ENCODE measurements at regions not wholly inside any gene's neighbourhood (a gene's known extent, or its start where the extent isn't known, plus 50 kb on each side); places are given as distances from the start of the nearest gene placed in this dataset.
"Not testable (repeated sequence)": the region's sequence is repeated elsewhere in the genome, so short reads cannot be mapped to it uniquely, and the experiment has no call there.

GRCh38 chr1:168490306-168490705 lies 53.5 kb downstream of the XCL2 start:
- DNase-seq (ENCODE audit: low read depth in 4 of 4, low spot score in 1 of 4): no peak

- no peak for DNase-seq (ENCODE audit: low read depth in 4 of 4, low spot score in 1 of 4)
These were observed 55.7 kb downstream of the XCL2 start for GRCh38 chr1:168488138-168488537.

- DNase-seq (ENCODE audit: low read depth in 4 of 4, low spot score in 1 of 4): not testable (repeated sequence)
These were observed 57.0 kb downstream of the XCL2 start for GRCh38 chr1:168486820-168487219.

- DNase-seq (ENCODE audit: low read depth in 4 of 4, low spot score in 1 of 4): no peak
These were observed 58.7 kb downstream of the XCL2 start for GRCh38 chr1:168485048-168485447.

DNA sequence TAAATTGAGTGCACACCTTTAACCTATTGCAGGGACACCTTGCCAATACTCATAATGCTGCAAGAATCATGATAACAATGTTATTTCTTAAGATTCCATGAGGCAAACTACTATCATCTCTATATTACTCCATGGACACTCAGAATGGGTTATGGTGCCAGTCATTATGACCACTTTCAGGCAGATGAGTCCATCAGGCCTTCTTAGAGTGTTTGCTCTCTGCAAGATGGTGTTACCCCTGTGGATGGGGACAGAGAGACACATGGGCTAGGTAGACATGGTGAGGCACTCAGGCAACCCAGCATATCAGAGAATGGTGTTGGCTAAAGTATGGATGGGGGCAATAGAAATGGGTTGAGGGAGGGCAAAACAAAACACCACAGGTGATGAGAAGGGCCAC lies 59.7 kb downstream of the XCL2 start:
- no peak for DNase-seq (ENCODE audit: low read depth in 4 of 4, low spot score in 1 of 4)

- no peak for DNase-seq (ENCODE audit: low read depth in 4 of 4, low spot score in 1 of 4)
These were observed 60.3 kb downstream of the XCL2 start for GRCh38 chr1:168483539-168483938.

- DNase-seq (ENCODE audit: low read depth in 4 of 4, low spot score in 1 of 4): no peak
These were observed 61.7 kb downstream of the XCL2 start for GRCh38 chr1:168482106-168482505.

- no peak for DNase-seq (ENCODE audit: low read depth in 4 of 4, low spot score in 1 of 4)
These were observed 62.2 kb downstream of the XCL2 start for GRCh38 chr1:168481586-168481985.

GRCh38 chr1:168480997-168481396 lies 62.8 kb downstream of the XCL2 start:
- DNase-seq (ENCODE audit: low read depth in 4 of 4, low spot score in 1 of 4): no peak

- no peak for DNase-seq (ENCODE audit: low read depth in 4 of 4, low spot score in 1 of 4)
These were observed 66.0 kb downstream of the XCL2 start for GRCh38 chr1:168477792-168478191.

GRCh38 chr1:168476588-168477385 lies 67.0 kb downstream of the XCL2 start:
- DNase-seq (ENCODE audit: low read depth in 4 of 4, low spot score in 1 of 4): no peak

- DNase-seq (ENCODE audit: low read depth in 4 of 4, low spot score in 1 of 4): no peak
These were observed 69.5 kb downstream of the XCL2 start for GRCh38 chr1:168474322-168474721.

DNA sequence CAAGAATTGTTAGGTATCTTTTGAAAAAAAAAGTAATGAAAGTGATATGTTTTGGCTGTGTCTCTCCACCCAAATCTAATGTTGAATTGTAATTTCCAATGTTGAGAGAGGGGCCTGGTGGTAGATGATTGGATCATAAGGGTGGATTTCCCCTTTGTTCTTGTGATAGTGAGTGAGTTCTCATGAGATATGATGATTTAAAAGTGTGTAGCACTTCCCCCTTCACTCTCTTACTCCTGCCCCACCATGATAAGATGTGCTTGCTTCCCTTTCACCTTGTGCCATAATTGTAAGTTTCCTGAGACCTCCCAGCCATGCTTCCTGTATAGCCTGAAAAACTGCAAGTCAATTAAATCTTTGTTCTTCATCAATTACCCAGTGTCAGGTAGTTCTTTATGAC lies 70.7 kb downstream of the XCL2 start:
- no peak for DNase-seq (ENCODE audit: low read depth in 4 of 4, low spot score in 1 of 4)

- no peak for DNase-seq (ENCODE audit: low read depth in 4 of 4, low spot score in 1 of 4)
These were observed 71.6 kb downstream of the XCL2 start for GRCh38 chr1:168472223-168472622.

- DNase-seq (ENCODE audit: low read depth in 4 of 4, low spot score in 1 of 4): no peak
These were observed 72.8 kb downstream of the XCL2 start for GRCh38 chr1:168470901-168471431.

DNA sequence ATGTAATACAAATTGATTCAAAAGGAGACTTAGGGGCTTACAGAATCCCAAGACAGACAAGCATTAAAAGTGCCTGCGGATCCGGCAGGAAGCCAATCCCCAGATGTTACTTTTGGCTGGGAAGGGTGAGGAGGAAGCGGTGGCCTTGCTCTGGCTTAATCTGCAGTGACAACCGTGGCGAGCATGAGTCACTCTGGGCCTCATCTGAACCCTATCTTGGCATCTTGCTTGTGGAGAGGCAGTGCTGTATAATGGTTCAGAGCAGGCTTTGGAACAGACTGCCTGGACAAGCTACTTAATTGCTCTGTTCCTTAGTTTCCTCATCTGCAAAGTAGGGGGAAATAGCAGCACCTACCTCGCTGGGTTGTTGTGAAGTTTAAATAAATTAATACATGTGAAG lies 74.1 kb downstream of the XCL2 start:
- DNase-seq (ENCODE audit: low read depth in 4 of 4, low spot score in 1 of 4): no peak

DNA sequence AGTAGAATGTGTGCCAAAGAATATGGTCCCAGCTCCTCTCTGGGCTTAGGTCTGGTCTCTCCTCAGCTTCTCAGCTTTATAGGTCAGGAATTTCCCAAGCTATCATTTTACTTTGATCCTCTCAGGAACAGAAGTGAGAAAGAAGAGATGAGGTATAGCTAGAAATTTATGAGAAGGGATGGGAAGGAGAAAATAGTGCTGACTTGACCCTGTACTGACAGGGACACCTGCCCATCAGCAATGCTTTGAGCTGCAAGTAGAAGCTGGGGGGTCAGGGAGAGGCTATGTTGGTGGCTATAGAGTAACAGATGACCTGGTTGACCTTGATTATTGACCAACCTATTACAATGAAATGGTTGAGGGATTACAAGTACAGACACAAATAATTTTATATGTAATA lies 75.0 kb downstream of the XCL2 start:
- no peak for DNase-seq (ENCODE audit: low read depth in 4 of 4, low spot score in 1 of 4)

DNA sequence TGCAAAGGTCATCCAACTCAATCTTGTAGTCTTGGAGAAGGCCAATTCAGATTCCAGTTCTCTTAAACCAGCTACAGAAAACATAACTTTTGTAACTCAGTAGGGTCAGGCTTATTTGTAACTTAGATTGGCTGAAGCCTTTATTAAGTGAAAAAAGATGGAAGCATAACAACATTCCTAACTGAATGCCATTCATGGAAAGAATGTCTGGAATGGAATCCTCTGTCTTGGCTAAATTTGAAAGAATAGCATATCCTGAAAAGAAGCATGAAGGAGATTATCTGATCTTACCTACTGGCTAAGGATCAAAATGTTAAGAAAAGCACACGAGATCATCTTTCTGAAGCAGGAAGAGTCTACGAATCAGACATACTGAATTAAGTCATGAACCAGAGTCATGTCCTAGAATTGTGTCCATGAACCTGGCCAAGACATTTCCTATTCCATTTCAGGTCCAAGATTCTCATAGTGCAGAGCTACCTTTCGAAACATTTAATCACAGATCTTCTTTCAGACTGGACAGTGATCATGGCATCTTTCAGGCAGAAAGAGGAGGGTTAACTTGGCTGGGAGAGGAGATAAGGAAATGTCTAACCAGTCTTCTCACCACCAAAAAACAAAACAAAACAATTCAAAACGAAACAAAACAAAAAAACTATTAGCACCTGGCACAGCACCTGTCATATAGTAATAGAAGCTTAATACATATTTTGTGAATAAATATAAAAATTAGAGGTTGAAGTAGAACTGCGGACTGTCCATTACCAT lies 75.6 kb downstream of the XCL2 start:
- no peak for DNase-seq (ENCODE audit: low read depth in 4 of 4, low spot score in 1 of 4)

DNA sequence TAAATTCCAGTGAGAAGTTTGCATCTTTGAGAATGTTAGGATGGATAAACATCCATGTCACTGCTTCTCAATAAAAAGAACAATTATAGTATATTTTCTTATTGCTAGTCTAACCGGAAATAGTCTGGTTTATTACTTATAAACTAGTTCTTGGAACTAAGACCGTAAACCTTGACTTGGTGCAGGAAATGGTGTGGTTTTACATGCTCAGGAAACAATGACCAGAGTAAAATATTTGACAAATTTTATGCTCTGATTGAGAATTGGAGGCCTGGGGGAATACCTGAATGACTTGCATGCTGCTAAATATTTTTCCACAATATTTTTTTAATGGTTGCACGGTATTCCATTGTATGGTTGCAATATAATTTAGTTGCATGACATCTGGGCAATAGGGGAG lies 76.3 kb downstream of the XCL2 start:
- no peak for DNase-seq (ENCODE audit: low read depth in 4 of 4, low spot score in 1 of 4)

GRCh38 chr1:168466714-168467131 lies 77.1 kb downstream of the XCL2 start:
- DNase-seq (ENCODE audit: low read depth in 4 of 4, low spot score in 1 of 4): no peak

DNA sequence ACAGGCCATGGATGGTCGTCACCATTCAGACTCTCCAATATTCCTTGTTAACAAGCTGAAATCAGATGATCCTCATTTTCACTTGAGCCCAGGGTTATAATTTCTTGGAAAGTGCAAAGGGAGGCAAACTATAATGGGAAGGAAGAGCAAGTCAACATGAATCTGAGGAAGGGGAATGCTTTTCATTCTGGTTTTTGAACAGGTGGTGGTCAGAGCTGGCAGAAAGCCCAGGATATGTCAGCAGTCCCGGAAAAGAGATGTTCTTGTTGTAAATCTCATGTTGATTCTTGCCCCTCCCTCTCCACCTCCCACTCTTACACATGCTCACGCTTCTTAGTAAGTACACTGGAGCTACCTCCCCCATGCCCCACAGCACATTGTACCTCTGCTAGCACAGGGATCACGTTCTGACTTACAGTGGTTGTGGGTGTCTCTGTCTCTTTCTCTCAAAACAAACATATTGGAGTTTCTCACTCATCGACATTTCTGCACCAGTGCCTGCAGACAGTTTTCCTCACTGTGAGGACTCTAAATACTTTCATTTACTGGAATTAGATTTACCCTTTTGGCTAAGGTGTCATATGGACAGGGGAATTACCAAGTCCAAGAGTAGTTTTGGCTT lies 77.6 kb downstream of the XCL2 start:
- peak; percentile 9 to 31 (median 14) for DNase-seq (ENCODE audit: low read depth in 4 of 4, low spot score in 1 of 4)

GRCh38 chr1:168461108-168461507 lies 82.7 kb downstream of the XCL2 start:
- not testable (repeated sequence) for DNase-seq (ENCODE audit: low read depth in 4 of 4, low spot score in 1 of 4)
